Testis (tissue), 2 donors: ENCODE measurements at regions not wholly inside any gene's neighbourhood (a gene's known extent, or its start where the extent isn't known, plus 50 kb on each side); places are given as distances from the start of the nearest gene placed in this dataset.

Experiments used
- POLR2A ChIP-seq: fragments of 450-650 bp; IDR thresholded peaks from one replicate; pipeline ENCODE4 v1.6.1; 2017; ENCODE audit warnings: antibody characterized with exemption, mild to moderate bottlenecking, moderate library complexity
- TF ChIP-seq, protein P1 (sequence below), 3 experiments: fragments of 450-650 bp in 2 of 3; fragments of 200-600 bp in 1 of 3; sonication (generic) in 1 of 3; IDR thresholded peaks; one replicate each; pipeline ENCODE4 v1.5.1; 2016 to 2019; ENCODE audit warnings: antibody characterized with exemption in 3 of 3, mild to moderate bottlenecking in 2 of 3, moderate library complexity in 1 of 3

DNA sequence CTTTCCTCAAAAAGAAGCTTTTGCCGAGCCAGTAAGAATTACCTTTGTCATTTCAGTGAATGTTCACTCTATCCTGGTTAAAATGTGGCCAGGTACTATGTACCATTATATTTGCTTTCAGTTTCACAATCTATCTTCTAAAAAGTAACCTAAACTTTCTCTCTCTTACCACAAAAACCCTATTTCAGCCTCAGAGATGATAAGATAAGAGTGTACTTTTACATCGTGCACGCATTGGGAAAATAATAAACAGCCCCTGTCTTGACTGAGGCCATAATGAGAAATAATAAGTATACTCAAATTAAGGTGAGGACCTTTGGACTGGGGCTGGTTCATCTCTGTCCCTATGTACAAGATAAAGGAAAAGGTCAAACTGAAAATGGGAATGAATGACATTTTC is 77.7 kb downstream of the ZNF726 start:
- TF ChIP-seq, protein P1, sequence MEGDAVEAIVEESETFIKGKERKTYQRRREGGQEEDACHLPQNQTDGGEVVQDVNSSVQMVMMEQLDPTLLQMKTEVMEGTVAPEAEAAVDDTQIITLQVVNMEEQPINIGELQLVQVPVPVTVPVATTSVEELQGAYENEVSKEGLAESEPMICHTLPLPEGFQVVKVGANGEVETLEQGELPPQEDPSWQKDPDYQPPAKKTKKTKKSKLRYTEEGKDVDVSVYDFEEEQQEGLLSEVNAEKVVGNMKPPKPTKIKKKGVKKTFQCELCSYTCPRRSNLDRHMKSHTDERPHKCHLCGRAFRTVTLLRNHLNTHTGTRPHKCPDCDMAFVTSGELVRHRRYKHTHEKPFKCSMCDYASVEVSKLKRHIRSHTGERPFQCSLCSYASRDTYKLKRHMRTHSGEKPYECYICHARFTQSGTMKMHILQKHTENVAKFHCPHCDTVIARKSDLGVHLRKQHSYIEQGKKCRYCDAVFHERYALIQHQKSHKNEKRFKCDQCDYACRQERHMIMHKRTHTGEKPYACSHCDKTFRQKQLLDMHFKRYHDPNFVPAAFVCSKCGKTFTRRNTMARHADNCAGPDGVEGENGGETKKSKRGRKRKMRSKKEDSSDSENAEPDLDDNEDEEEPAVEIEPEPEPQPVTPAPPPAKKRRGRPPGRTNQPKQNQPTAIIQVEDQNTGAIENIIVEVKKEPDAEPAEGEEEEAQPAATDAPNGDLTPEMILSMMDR (IDR thresholded peaks at IDR 0.05), result no peak
- no peak for TF ChIP-seq POLR2A
